Activated naive CD8-positive, alpha-beta T cell treated with anti-CD3 and anti-CD28 coated beads, Interleukin-2, amount 10 ng/mL, durations not matched to agents 7 days and 5 days (primary cell): ENCODE measurements at regions not wholly inside any gene's neighbourhood (a gene's known extent, or its start where the extent isn't known, plus 50 kb on each side); places are given as distances from the start of the nearest gene placed in this dataset.

Experiments
- ATAC-seq: fragments of 150-1000 bp; cut with Tn5 transposase; one replicate; pipeline ENCODE4 v1.10.0; 2021; ENCODE audit warnings: low read depth, moderate library complexity
- POLR2A ChIA-PET: fragments of 350-600 bp; sonication (Branson Sonifier 250); formaldehyde crosslinking; loops from one replicate; lab custom pipeline; 2021; ENCODE audit warnings: antibody characterized with exemption; lab: Charles Lee
- DNase-seq: peaks from one replicate; pipeline ENCODE4 v3.0.0; 2021
- H3K27ac Mint-ChIP-seq: one replicate; pipeline ENCODE4 v1.8.0; 2022; ENCODE audit warnings: mild to moderate bottlenecking, mixed read lengths
- H3K27me3 Mint-ChIP-seq: one replicate; pipeline ENCODE4 v1.8.0; 2022; ENCODE audit warnings: mild to moderate bottlenecking, moderate library complexity, mixed read lengths
- H3K36me3 Mint-ChIP-seq: one replicate; pipeline ENCODE4 v1.8.0; 2021; ENCODE audit warnings: mild to moderate bottlenecking, mixed read lengths
- H3K4me1 Mint-ChIP-seq: one replicate; pipeline ENCODE4 v1.8.0; 2021; ENCODE audit warnings: mixed read lengths
- H3K4me3 Mint-ChIP-seq: one replicate; pipeline ENCODE4 v1.8.0; 2022; ENCODE audit warnings: mild to moderate bottlenecking, moderate library complexity, mixed read lengths
- H3K9me3 Mint-ChIP-seq: one replicate; pipeline ENCODE4 v1.8.0; 2021; ENCODE audit warnings: mixed read lengths

DNA sequence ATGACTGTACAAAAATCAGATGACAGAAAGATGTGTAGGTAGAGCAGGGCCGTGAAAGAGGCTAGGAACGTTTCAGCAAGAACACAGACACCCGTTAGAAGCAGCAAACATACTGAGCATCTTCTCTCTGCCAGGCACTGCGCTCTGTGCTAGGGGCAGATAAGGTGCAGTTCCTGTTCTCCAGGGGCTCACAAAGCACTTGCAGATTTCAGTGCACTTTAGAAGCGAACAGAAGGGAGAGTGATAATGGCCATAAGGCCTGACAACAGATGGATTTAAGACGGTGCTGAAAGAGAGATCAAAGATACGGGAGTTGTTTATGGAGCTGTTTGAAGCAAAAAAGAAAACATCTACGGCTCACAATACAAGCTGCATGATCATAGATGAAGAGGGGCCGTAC is 200.3 kb upstream of the FOXD3 start:
- Mint-ChIP-seq H3K9me3 (no peaks in the 10 kb centered on the region), H3K36me3 (no peaks in the 10 kb centered on the region), H3K4me3 (no peak overlapping the region), H3K27me3 (peaks cover 4% of the 10 kb centered on the region), H3K4me1 (no peaks in the 10 kb centered on the region), H3K27ac (no peak overlapping the region)
- ATAC-seq (no peak), DNase-seq (no peak)
- POLR2A ChIA-PET = no interaction called here

DNA sequence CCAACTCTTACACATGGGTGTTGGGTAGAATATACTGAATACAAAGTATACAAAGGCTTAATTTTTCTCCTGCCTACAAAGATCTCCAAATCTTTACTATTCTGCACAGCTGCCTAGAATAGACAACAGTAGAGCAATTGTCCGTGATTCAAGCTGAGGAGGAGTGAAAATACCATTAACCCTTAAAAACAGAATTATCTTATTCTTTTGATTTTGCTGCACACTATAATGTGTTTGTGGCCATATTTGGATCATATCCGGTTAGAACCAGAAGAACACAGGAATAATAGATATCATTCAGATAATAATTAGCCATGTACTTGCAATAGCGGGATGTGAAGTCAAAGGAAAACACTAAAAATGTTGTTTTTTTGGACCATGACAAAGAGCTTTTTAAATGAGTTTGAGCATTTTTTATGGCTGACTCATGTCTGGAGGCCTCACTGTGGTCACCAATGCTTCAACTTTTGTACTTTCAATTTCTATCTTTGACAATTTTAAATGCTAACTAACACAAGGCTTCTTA is 197.6 kb upstream of the FOXD3 start:
- no peak for DNase-seq
- H3K27me3 Mint-ChIP-seq = peaks cover 6% of the 10 kb centered on the region
- no peaks in the 10 kb centered on the region for H3K4me1 Mint-ChIP-seq
- no peak for ATAC-seq
- H3K36me3 Mint-ChIP-seq = no peaks in the 10 kb centered on the region
- no peaks in the 10 kb centered on the region for H3K9me3 Mint-ChIP-seq
- POLR2A ChIA-PET = no interaction called here
- H3K27ac Mint-ChIP-seq = no peak overlapping the region
- H3K4me3 Mint-ChIP-seq = no peak overlapping the region

DNA sequence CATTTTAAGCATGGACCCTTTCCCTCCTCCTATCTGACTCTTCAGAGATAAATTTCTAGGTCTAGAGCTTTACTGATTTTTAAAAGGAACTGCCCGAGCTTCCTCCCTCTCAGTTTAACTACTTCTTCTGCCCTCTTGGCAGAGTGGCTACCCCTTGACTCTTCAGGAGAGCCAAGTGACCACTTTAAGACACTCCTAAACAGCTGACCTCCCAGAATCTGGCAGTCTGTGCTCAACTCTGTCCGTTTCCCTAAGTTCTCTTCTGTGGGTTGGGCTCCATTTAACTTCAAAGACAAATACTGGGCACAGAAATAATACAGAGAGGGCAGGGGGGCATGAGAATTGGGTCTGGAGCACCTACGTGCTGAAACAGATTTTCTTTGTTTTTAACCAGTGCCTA is 196.3 kb upstream of the FOXD3 start:
- Mint-ChIP-seq H3K27me3 (peaks cover 8% of the 10 kb centered on the region), H3K9me3 (no peaks in the 10 kb centered on the region), H3K27ac (no peak overlapping the region), H3K4me3 (no peak overlapping the region), H3K4me1 (no peaks in the 10 kb centered on the region), H3K36me3 (no peaks in the 10 kb centered on the region)
- no peak for ATAC-seq
- no peak for DNase-seq
- POLR2A ChIA-PET = no interaction called here

GRCh38 chr1:63127376-63127775 is 195.0 kb upstream of the FOXD3 start:
- ATAC-seq (no peak), DNase-seq (no peak)
- H3K27ac Mint-ChIP-seq = no peak overlapping the region
- peaks cover 6% of the 10 kb centered on the region for H3K27me3 Mint-ChIP-seq
- no peaks in the 10 kb centered on the region for H3K9me3 Mint-ChIP-seq
- H3K4me1 Mint-ChIP-seq = no peaks in the 10 kb centered on the region
- H3K4me3 Mint-ChIP-seq = no peak overlapping the region
- POLR2A ChIA-PET = no interaction called here
- H3K36me3 Mint-ChIP-seq = no peaks in the 10 kb centered on the region

- Mint-ChIP-seq H3K9me3 (no peaks in the 10 kb centered on the region), H3K36me3 (no peaks in the 10 kb centered on the region), H3K27me3 (peaks cover 13% of the 10 kb centered on the region), H3K4me1 (no peaks in the 10 kb centered on the region), H3K27ac (no peak overlapping the region), H3K4me3 (no peak overlapping the region)
- no peak for ATAC-seq
- no peak for DNase-seq
- POLR2A ChIA-PET = interaction anchor here (0.6 kb wide), 1 partner anchor 1193 kb away, joined by 3 read pairs; no protein-coding TSS in a partner anchor
These were observed 193.8 kb upstream of the FOXD3 start for GRCh38 chr1:63128556-63128955.

DNA sequence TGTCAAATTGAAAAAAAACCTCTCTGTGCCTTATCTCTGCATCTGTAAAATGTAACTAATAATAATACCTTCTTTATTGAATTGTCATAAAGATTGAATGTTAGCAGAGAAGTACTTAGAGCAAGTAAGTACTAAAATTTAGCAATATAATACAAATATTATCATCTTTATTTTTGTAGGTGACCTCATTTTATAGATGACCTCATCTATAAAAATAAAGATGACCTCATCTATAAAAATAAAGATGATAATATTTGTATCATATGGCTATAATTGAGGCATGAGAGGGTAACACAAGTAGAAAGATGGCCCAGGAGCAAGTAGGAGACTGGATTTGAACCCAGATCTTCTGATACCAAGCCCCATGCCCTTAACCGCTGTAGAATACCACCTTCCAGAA is 193.2 kb upstream of the FOXD3 start:
- Mint-ChIP-seq H3K4me1 (no peaks in the 10 kb centered on the region), H3K36me3 (no peaks in the 10 kb centered on the region), H3K27ac (no peak overlapping the region), H3K4me3 (no peak overlapping the region), H3K27me3 (peaks cover 12% of the 10 kb centered on the region), H3K9me3 (no peaks in the 10 kb centered on the region)
- no peak for ATAC-seq
- DNase-seq = no peak
- POLR2A ChIA-PET = no interaction called here

DNA sequence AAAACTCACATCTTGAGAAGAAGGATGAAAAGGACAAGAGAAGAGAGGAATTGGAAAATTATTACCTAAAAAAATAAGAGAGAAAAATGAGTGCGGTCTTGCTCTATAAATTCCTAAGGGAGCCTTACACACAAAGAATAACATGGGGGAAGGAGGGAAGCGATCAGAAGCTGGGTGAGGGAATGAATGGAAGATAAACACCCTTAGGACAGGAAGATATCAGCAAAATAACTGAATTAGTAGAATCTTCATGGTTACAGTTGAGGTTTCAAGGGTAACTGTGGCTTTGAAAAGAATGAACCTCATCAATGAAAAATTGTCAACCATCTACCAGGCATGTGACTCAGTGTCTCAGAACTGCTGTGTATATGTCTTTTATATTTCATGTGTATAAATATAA is 192.5 kb upstream of the FOXD3 start:
- Mint-ChIP-seq H3K9me3 (no peaks in the 10 kb centered on the region), H3K27ac (no peak overlapping the region), H3K27me3 (peaks cover 12% of the 10 kb centered on the region), H3K4me3 (no peak overlapping the region), H3K4me1 (no peaks in the 10 kb centered on the region), H3K36me3 (no peaks in the 10 kb centered on the region)
- ATAC-seq = no peak
- DNase-seq = no peak
- POLR2A ChIA-PET = no interaction called here

GRCh38 chr1:63134501-63135173 is 187.7 kb upstream of the FOXD3 start:
- POLR2A ChIA-PET = no interaction called here
- Mint-ChIP-seq H3K4me3 (no peak overlapping the region), H3K4me1 (no peaks in the 10 kb centered on the region), H3K36me3 (no peaks in the 10 kb centered on the region), H3K9me3 (no peaks in the 10 kb centered on the region), H3K27me3 (peaks cover 17% of the 10 kb centered on the region), H3K27ac (no peak overlapping the region)
- DNase-seq = no peak
- ATAC-seq = no peak

- no peak overlapping the region for H3K4me3 Mint-ChIP-seq
- no peak for DNase-seq
- no peaks in the 10 kb centered on the region for H3K36me3 Mint-ChIP-seq
- POLR2A ChIA-PET = no interaction called here
- peaks cover 17% of the 10 kb centered on the region for H3K27me3 Mint-ChIP-seq
- H3K9me3 Mint-ChIP-seq = no peaks in the 10 kb centered on the region
- ATAC-seq = no peak
- H3K27ac Mint-ChIP-seq = no peak overlapping the region
- H3K4me1 Mint-ChIP-seq = no peaks in the 10 kb centered on the region
These were observed 187.2 kb upstream of the FOXD3 start for GRCh38 chr1:63135174-63135512.

- H3K4me3 Mint-ChIP-seq = no peak overlapping the region
- H3K9me3 Mint-ChIP-seq = no peaks in the 10 kb centered on the region
- ATAC-seq (no peak), DNase-seq (no peak)
- H3K36me3 Mint-ChIP-seq = no peaks in the 10 kb centered on the region
- POLR2A ChIA-PET = no interaction called here
- H3K4me1 Mint-ChIP-seq = no peaks in the 10 kb centered on the region
- H3K27ac Mint-ChIP-seq = no peak overlapping the region
- peaks cover 15% of the 10 kb centered on the region for H3K27me3 Mint-ChIP-seq
These were observed 186.6 kb upstream of the FOXD3 start for GRCh38 chr1:63135801-63136200.

DNA sequence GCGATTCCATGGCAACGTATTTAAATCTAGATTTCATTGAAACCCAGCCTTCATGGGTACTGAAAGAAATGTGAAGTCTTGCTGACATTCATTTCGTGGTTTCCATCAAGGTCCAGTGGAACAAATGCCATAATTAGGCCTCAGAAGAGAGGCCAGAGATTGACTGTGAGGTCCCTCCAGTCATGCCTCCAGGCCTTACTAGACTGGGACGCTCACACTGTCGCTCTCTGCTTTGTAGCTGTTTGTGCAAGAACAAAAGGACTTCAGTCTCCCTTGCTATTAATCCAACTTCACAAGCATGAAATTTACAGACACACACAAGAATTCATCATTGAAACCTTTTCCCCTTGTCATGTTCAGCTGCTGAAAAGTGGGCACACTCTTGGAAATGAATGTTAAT is 180.4 kb upstream of the FOXD3 start:
- peaks cover 7% of the 10 kb centered on the region for H3K27me3 Mint-ChIP-seq
- no peak overlapping the region for H3K27ac Mint-ChIP-seq

DNA sequence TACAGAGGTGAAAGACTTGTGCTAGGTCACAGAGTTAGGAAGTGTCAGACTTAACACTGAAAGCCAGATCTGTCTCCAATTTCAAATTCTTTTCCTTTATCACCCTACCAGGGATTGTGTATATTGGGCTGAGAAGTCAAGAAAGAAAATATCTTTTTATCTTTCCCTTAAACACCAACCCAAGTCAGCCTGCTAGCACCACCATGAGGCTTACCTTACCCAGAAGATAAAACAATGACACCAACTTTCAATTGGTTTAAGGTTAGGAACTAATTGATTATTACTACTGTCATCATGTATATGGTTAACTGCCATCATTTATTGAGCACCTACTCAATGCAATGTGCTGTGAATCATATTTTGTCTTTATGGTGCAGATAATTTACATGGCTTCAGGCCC is 178.9 kb upstream of the FOXD3 start:
- Mint-ChIP-seq H3K4me1 (no peaks in the 10 kb centered on the region), H3K9me3 (no peaks in the 10 kb centered on the region), H3K27me3 (peaks cover 3% of the 10 kb centered on the region), H3K27ac (no peak overlapping the region), H3K4me3 (no peak overlapping the region), H3K36me3 (no peaks in the 10 kb centered on the region)
- POLR2A ChIA-PET = no interaction called here
- no peak for DNase-seq
- ATAC-seq = no peak

More for the DNA sequence above, 180.4 kb upstream of the FOXD3 start:
- H3K4me1 Mint-ChIP-seq = no peaks in the 10 kb centered on the region
- POLR2A ChIA-PET = no interaction called here
- H3K36me3 Mint-ChIP-seq = no peaks in the 10 kb centered on the region
- no peaks in the 10 kb centered on the region for H3K9me3 Mint-ChIP-seq
- H3K4me3 Mint-ChIP-seq = no peak overlapping the region
- DNase-seq (no peak), ATAC-seq (no peak)

DNA sequence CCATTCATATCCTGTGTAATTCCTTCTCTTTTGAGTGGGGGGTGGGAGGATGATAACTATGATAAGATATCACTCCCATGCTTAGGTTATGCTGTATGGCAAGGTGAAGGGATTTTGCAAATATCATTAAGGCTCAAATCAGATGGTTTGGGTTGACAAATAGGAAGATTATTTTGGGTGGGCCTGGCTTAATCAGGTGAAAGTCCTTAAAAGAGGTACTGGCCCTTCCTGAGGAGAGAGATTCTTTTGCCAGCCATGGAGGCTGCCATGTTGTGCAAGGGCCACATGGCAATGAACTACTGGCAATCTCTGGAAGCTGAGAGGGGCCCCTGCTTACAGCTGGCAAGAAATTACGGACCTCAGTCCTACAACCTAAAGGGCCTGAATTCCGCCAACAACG is 174.6 kb upstream of the FOXD3 start:
- ATAC-seq (no peak), DNase-seq (no peak)
- Mint-ChIP-seq H3K36me3 (no peaks in the 10 kb centered on the region), H3K27me3 (no peaks in the 10 kb centered on the region), H3K9me3 (no peaks in the 10 kb centered on the region), H3K4me3 (no peak overlapping the region), H3K4me1 (no peaks in the 10 kb centered on the region), H3K27ac (no peak overlapping the region)
- POLR2A ChIA-PET = no interaction called here

GRCh38 chr1:63148825-63149645 is 173.3 kb upstream of the FOXD3 start:
- no peak for DNase-seq
- POLR2A ChIA-PET = no interaction called here
- Mint-ChIP-seq H3K9me3 (no peaks in the 10 kb centered on the region), H3K4me3 (no peak overlapping the region), H3K4me1 (no peaks in the 10 kb centered on the region), H3K27me3 (no peaks in the 10 kb centered on the region), H3K27ac (no peak overlapping the region), H3K36me3 (no peaks in the 10 kb centered on the region)
- no peak for ATAC-seq
